CD4-positive, alpha-beta T cell (primary cell): ENCODE measurements at regions not wholly inside any gene's neighbourhood (a gene's known extent, or its start where the extent isn't known, plus 50 kb on each side); places are given as distances from the start of the nearest gene placed in this dataset.

ENCODE experiments used
- ATAC-seq: fragments of 200-7000 bp; cut with Tn5 transposase; one replicate; pipeline ENCODE4 v1.10.0; 2022; ENCODE audit warnings: mild to moderate bottlenecking; ENCODE audit not compliant: poor library complexity
- CTCF ChIA-PET: fragments of 350-600 bp; sonication (Branson Sonifier 250); formaldehyde crosslinking; loops from one replicate; lab custom pipeline; 2021; ENCODE audit warnings: antibody characterized with exemption, inconsistent platforms; lab: Charles Lee
- POLR2A ChIA-PET: fragments of 350-600 bp; sonication (Branson Sonifier 250); formaldehyde crosslinking; loops from one replicate; lab custom pipeline; 2021; ENCODE audit warnings: antibody characterized with exemption, inconsistent platforms; lab: Charles Lee
- DNase-seq, 14 experiments: peaks; one replicate each; pipeline ENCODE4 v3.0.0-alpha.2; 2013 to 2020; ENCODE audit warnings: mixed read lengths in 2 of 14
- H3K27ac ChIP-seq, 2 donors: one replicate each; pipeline versions ENCODE4 v1.5.1 to v1.7.0; 2013; ENCODE audit warnings: low read length in 2 of 2, low read depth in 1 of 2, mild to moderate bottlenecking in 1 of 2
- H3K27me3 ChIP-seq, 2 experiments: 1 replicate in 1 of 2; 2 replicates in 1 of 2; pipeline versions ENCODE4 v1.6.1 to v1.7.0; 2013; ENCODE audit warnings: low read length in 2 of 2, control low read depth in 1 of 2, mild to moderate bottlenecking in 1 of 2, moderate library complexity in 1 of 2; ENCODE audit not compliant: insufficient read depth in 2 of 2, control insufficient read depth in 1 of 2
- H3K36me3 ChIP-seq: one replicate; pipeline ENCODE4 v1.6.1; 2013; ENCODE audit warnings: low read length, control low read depth; ENCODE audit not compliant: insufficient read depth
- H3K4me1 ChIP-seq: one replicate; pipeline ENCODE4 v1.6.1; 2013; ENCODE audit warnings: low read length, control low read depth; ENCODE audit not compliant: insufficient read depth
- H3K4me3 ChIP-seq: one replicate; pipeline ENCODE4 v1.5.1; 2013; ENCODE audit warnings: mild to moderate bottlenecking, low read length, moderate library complexity
- H3K9me3 ChIP-seq, 2 experiments: 1 replicate in 1 of 2; 2 replicates in 1 of 2; pipeline versions ENCODE4 v1.6.1 to v1.7.0; 2013; ENCODE audit warnings: low read length in 2 of 2, mild to moderate bottlenecking in 2 of 2, control low read depth in 1 of 2, moderate library complexity in 1 of 2; ENCODE audit not compliant: control insufficient read depth in 1 of 2, insufficient read depth in 1 of 2
- H3K27ac Mint-ChIP-seq: one replicate; pipeline ENCODE4 v1.8.0; 2020; ENCODE audit warnings: mixed read lengths
- H3K27me3 Mint-ChIP-seq: one replicate; pipeline ENCODE4 v1.8.0; 2021; ENCODE audit warnings: mixed read lengths
- H3K36me3 Mint-ChIP-seq: one replicate; pipeline ENCODE4 v1.8.0; 2021; ENCODE audit warnings: low read depth, mixed read lengths
- H3K4me1 Mint-ChIP-seq: one replicate; pipeline ENCODE4 v1.8.0; 2021; ENCODE audit warnings: low read depth, mixed read lengths
- H3K4me3 Mint-ChIP-seq: one replicate; pipeline ENCODE4 v1.8.0; 2020; ENCODE audit warnings: mild to moderate bottlenecking, mixed read lengths
- H3K9me3 Mint-ChIP-seq: one replicate; pipeline ENCODE4 v1.8.0; 2020; ENCODE audit warnings: mixed read lengths
- CTCF ChIP-seq: fragments of 200-600 bp; IDR thresholded peaks from one replicate; pipeline ENCODE4 v1.8.0; 2022; ENCODE audit warnings: antibody characterized with exemption, mild to moderate bottlenecking
- intact Hi-C, 2 experiments: fragments of 100-400 bp; cut with DNase I in 1 of 2; cut with micrococcal nuclease in 1 of 2; formaldehyde crosslinking; loops; one replicate each; pipeline versions ENCODE4 v1.15.1 to v1.9.0; 2023 to 2025; cut with DNase I, micrococcal nuclease

DNA sequence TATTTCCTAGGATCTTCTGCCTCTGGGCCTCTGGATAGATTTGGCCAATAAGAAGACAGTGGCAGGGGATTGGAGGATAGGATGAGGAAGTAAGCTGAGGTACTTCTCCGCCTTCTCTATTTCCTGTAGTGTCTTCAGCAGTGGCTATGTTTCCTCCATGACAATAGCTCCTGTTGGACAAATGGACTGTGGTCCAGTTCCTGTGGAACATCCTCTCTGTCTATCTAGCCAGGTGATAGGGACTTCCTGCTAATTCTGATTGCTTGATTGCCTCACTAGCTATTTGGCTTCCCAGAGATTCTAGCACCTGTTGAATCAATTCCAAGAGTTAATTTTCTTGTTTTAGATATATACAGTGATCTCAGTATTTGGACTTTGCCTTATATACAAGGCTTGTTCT, 456.2 kb upstream of the NECTIN3 start:
- Histone ChIP-seq H3K27ac (no peak overlapping the region), H3K4me1 (no peaks in the 10 kb centered on the region), H3K36me3 (no peaks in the 10 kb centered on the region), H3K4me3 (no peak overlapping the region), H3K9me3 (no peaks in the 10 kb centered on the region), H3K27me3 (peaks cover 0 to 3% of the 10 kb centered on the region in 2 experiments)
- Mint-ChIP-seq H3K9me3 (no peaks in the 10 kb centered on the region), H3K27ac (no peak overlapping the region), H3K4me3 (no peak overlapping the region), H3K4me1 (no peaks in the 10 kb centered on the region), H3K36me3 (no peaks in the 10 kb centered on the region), H3K27me3 (peaks cover 14% of the 10 kb centered on the region)
- CTCF ChIA-PET, result no interaction called here
- POLR2A ChIA-PET, result no interaction called here
- DNase-seq, result no peak
- no peak for ATAC-seq
- TF ChIP-seq CTCF, result no peak
- intact Hi-C loops, result no loop called here

DNA sequence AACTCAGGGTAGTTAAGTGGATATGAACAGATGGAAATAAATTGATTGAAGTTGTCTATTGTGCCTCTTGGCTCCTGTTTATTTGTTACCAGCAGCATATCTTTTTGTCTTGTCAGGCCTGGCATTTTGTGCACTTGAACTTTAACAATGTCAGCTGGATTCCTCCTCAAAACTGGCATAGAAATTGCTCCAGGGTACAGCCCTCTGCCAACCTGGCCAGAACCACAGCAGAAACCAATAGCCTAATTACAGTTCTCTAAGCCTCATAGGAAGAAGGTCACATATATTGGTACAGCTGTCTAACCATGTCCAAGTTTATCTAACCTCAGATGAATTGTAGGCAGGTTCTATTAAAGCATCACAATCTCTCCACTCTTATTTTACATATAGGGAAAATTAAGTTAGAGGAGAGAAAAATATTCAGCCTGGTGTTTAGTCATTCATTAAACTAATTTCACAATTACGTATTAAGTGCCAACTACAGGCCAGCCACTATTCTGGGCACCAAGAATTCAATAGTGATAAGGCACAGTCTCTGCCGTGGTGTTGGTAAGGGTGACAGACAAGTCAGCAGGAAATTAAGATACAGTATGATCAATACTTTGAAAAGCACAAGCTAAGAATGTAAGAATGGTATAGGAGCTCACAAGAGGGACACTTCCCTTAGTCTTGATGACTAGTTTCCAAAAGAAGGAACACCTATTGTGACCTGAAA, 452.9 kb upstream of the NECTIN3 start:
- Mint-ChIP-seq H3K4me1 (no peaks in the 10 kb centered on the region), H3K27me3 (peaks cover 14% of the 10 kb centered on the region), H3K9me3 (no peaks in the 10 kb centered on the region), H3K36me3 (no peaks in the 10 kb centered on the region), H3K27ac (no peak overlapping the region), H3K4me3 (no peak overlapping the region)
- ChIA-PET CTCF (no interaction called here), POLR2A (no interaction called here)
- Histone ChIP-seq H3K9me3 (no peaks in the 10 kb centered on the region), H3K27me3 (peaks cover 0 to 3% of the 10 kb centered on the region in 2 experiments), H3K27ac (no peak overlapping the region), H3K4me1 (no peaks in the 10 kb centered on the region), H3K4me3 (no peak overlapping the region), H3K36me3 (no peaks in the 10 kb centered on the region)
- TF ChIP-seq CTCF, result no peak
- no peak for ATAC-seq
- no peak for DNase-seq
- intact Hi-C loops, result no loop called here

DNA sequence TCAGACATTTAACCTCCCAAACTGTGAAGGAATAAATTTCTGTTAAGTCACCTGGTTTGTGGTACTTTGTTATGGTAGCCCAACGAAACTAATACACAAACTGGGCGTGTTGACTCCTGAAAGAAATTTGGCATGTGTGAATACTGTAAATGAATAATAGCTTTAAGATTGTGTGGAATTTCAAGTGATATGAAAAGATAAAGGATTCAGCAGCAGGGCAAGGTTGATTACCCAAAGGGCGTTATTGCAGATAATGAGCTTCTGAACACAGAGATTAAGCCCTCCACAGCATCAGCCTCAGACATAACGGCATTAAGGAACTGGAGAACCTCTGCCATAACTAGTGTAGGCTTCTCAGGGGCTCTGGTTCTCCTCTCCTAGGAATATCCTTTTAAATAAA, 451.5 kb upstream of the NECTIN3 start:
- Mint-ChIP-seq H3K4me3 (no peak overlapping the region), H3K4me1 (no peaks in the 10 kb centered on the region), H3K27me3 (peaks cover 14% of the 10 kb centered on the region), H3K27ac (no peak overlapping the region), H3K36me3 (no peaks in the 10 kb centered on the region), H3K9me3 (no peaks in the 10 kb centered on the region)
- ChIA-PET CTCF (no interaction called here), POLR2A (no interaction called here)
- no peak overlapping the region for H3K4me3 ChIP-seq
- H3K4me1 ChIP-seq, result no peaks in the 10 kb centered on the region
- no peak overlapping the region for H3K27ac ChIP-seq
- H3K36me3 ChIP-seq, result no peaks in the 10 kb centered on the region
- intact Hi-C loops, result no loop called here
- peaks cover 0 to 2% of the 10 kb centered on the region in 2 experiments for H3K27me3 ChIP-seq
- no peaks in the 10 kb centered on the region for H3K9me3 ChIP-seq
- no peak for DNase-seq
- TF ChIP-seq CTCF, result no peak
- no peak for ATAC-seq
